Stimulated activated CD4-positive, alpha-beta T cell treated with anti-CD3 and anti-CD28 coated beads, Interleukin-4, amount 100 ng/mL, for 48 hours (primary cell): ENCODE measurements at regions not wholly inside any gene's neighbourhood (a gene's known extent, or its start where the extent isn't known, plus 50 kb on each side); places are given as distances from the start of the nearest gene placed in this dataset.

Experiments
- DNase-seq, 2 donors: peaks; one replicate each; pipeline ENCODE4 v3.0.0-alpha.2; 2020; ENCODE audit warnings: low read depth in 2 of 2

DNA sequence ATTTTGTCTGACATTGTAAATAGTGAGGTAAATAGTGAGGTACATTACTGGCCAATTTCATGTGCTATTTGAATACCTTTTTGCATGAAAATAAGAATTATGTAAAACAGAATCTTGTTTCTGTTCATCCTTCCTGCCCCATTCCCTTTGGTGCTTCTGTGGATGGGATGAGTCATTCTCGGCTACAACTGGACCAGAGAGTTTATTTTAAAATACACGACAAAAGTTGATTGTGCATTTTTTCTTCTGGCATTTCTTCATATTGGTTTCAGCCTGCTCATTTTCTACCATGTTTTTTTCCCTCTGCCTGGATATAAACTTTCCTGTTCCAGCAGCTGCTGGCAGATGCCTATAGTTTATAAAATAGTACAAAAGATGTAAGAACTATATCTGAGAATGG is 107.5 kb downstream of the CYSLTR2 start:
- DNase-seq, result no peak

DNA sequence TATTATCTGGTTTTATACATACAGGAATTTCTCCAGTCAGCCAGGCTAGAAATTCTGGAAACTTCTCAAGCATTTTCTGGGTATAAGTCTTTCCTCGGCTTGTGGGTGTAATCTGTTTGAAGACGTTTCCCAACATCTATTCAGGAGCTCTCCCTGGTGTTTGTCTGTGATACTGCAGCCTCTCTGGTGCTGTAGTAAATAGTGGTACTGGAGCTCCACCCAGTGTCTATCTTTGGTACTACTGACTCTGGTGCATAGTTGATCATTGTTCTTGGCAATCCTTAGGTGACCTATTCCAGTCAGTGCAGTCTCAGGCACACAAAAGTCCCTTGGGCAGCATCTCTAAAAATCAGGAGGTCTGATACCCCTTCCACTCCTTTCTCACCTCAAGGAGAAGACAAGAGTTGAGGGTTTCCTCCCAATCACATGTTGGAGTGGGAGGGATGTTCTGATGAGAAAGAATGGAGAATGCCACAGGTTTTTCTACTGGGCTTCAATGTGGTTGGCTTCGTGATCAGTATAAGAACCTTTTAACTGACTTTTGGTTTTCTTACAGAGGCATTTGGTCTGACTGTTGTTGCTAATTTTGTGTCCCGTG is 115.5 kb downstream of the CYSLTR2 start:
- peak; percentile 77 to 81 for DNase-seq

DNA sequence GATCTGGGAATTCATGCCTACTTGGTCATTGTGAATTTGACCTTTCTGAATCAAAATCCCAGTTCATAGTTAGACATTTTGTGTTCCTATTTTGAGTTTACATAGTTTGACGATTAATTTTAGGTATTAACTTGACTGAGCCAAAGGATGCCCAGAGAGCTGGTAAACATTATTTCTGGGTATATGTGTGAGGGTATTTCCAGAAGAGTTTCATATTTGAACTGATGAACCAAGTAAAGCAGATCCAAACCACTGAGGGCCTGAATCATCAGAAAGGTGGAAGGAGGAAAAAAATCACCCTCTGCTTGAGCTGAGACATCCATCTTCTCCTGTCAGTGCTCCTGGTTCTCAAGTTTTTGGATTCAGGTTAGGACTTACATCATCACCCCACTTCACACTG is 116.6 kb downstream of the CYSLTR2 start:
- DNase-seq, result no peak

DNA sequence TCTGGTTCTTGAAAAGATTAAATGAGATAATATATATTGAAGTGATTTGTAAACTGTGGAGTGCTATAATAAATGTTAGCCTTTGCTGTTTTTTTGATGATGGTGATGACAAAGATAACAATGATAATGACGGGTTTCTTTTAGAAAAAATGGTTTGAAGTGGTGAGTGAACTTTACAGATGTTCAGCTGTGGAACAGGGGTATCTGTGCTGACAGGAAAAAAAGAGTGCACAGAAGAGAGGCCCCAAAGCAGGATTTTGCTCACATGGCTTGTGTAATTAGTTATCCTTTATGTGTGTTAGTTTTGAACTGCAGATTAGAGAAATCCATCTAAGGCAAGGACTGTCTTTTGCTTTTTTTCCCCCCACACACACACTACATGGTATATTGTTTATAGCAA is 119.2 kb downstream of the CYSLTR2 start:
- no peak for DNase-seq

DNA sequence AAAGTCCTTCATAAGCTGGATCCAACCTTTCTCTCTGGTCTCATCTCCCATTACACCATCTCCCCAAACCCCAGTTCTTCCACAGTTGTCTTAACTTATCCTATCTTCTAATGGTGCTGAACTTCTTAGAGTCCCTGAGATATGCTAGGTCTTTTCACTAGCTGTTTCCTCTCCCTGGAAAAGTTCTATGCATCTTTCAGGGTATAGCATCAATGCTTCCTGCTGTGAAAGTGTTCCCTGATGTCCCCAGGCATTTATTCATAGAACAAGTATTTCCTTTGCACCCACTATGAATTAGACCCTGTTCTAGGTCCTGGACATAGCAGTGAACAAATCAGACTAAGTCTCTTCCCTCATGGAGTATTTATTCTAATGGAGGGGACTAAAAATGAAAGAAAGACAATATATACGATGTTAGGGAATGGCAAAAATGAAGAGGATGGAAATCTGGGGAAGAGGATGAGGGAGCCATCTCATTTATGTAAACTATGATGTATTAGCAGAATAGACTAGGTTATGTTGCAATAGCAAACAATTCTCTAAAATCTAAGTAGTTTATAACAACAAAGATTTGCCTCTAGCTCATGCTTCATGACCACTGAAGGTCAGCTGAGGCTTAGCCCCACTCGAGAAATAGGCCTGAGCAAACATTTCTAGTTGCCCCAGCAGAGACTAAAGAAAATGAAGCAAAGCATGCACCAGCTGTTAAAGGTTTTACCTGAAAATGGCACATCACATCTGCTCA is 120.0 kb downstream of the CYSLTR2 start:
- no peak for DNase-seq

DNA sequence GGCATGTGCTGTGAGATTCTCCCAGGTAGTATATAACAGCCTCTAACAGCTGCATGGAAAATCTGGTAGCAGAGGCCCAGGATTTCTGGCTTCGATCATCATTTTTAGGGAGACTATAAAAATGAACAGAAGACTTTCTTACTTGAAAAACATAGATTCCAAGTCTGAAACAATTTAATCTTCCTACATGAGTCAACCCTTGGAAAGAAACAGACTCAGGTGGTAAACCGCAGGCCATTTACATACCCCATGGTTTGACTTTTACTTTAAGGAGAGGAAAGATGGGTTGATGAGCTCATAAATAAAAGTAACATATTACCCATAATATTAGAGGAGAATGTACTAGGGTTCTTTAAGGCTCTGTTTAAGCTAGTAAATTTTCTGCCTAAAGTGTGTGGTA is 121.6 kb downstream of the CYSLTR2 start:
- DNase-seq, result no peak

DNA sequence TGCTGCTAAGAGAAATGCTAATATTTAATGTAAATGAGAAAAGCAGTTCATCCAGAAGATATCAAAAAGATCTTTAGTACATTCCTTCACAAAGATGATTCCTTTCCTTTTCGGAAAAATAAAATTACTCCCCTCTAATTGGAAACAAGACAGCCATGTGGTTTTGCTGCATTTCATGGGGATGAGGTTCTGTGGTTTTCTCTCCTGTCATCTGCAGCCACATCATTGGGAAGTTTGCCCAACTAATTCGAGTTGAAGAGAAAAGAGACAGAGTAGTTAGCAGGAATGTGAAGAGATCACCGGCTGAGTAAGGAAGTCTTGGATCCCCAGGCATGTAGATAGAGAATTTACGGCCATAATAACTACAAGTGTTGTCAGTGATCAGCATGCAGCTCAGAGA is 122.1 kb downstream of the CYSLTR2 start:
- no peak for DNase-seq

DNA sequence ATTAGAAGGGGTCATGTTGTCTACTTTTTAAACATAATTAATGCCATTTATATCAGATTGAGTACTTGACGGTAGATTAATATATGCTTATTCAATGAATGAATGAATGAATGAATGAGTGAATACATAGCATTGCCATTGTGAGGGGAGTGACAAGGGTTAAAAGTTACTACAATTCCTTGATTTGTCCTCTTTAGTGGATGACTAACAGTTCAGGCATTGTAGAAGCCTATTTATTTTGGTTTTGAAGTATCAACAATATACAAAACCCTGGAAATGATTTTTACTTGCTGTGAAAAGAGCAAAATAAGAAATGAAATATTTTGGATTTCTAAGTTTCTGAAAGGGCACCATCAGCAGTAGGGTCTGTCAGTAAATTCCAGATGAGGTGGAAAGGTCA is 122.7 kb downstream of the CYSLTR2 start:
- DNase-seq, result no peak

DNA sequence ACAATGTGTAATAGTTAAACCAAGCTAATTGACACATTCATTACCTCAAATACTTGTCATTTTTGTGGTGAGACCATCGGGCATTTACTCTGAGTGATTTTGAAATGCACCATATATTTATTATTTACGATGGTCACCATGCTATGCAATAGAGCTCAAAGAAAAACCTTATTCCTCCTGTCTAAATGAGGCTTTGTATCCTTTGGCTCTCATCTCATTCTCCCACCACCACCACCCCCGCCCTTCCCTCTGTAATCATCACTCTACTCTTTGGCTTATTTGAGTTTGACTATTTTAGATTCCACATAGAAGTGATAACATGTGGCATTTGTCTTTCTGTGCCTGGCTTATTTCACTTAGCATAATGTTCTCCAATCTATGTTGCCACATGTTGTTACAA is 124.9 kb downstream of the CYSLTR2 start:
- DNase-seq, result no peak

DNA sequence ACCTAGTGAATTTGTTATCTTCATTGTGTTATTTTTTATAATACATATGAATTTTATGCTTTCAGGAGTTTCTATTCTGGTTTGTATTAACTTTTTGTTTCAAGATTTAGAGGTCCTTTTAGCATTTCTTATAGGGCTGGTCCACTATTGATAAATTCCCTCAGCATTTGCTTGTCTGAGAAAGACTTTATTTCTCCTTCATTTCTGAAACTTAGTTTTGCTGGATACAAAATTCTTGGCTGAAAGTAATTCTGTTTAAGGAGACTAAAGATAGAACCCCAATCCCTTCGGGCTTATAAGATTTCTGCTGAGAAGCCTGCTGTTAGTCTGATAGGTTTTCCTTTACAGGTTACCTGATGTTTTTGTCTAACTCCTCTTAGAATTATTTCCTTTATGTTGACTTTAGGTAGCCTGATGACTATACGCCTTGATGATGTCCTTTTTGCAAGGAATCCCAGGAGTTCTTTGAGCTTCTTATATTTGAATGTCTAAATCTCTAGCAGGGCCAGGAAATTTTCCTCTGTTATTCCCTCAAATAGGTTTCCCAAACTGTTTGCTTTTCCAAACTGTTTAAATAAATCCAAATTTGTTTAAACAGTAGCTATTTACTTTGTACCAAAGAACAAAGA is 127.1 kb downstream of the CYSLTR2 start:
- no peak for DNase-seq

DNA sequence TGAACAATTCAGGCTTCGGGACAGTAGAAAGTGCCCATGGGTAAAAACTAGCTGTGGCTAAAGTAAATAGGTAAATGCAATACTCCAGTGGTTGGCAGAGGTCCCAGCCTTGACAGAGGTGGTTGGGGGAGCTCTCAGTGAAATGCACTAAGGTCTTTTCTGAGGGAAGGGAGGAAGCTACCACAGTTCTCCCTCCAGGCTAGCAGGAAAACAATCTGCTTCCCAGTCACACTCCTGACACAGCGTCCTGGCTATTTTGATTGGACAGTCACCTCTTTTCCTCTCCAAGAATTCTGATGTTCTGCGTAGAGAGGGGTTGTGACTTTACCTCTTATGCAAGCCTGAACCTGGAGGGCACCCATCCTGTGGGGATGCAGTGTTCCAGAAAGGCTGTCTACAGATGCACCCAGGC is 128.7 kb downstream of the CYSLTR2 start:
- DNase-seq, result no peak

DNA sequence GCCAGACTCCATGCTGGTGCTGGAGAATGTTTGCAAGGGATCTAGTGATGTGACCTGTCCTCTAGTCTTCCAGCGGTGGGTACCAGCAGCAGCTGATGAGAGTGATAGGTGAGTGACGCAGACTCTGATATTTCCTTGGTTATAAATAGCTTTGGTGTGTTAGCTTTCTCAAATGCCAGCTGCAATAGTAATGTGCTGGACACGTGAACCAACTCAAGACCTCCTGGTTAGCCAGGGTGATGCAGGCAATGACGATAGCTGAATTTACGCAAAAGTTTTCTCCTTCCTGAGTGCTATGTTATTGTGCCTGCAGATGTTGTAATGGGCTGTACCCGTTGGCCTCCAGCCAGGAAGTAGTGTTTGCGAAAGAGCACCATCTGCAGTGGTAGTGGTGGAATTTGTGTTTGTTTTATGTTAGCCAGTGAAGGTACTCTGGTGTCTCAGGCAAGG is 129.5 kb downstream of the CYSLTR2 start:
- no peak for DNase-seq

DNA sequence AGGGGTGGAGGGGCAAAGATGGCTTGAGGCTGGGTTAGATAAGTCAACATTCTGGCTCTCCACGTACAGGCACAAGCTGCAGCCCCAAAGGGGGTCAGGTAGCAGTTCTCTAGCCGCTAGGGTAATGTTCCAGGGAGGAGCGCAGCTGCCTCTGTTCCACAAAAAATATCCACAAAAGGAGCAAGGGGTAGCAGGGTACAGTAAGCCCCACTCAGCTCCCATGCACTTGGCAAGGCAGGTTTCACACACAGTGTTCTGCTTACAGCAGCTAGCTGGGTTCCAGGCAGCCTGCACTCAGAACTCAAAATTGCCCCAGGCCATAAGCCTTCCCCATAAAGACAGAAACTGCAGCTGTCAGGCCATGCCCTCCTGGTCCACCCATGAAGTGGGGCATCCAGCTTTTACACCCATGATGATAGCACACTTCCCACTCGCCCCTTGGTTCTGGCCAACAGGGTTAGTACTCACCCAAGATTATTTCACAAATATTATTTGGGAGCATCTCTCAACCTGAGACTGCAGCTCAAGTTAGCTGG is 130.0 kb downstream of the CYSLTR2 start:
- no peak for DNase-seq

DNA sequence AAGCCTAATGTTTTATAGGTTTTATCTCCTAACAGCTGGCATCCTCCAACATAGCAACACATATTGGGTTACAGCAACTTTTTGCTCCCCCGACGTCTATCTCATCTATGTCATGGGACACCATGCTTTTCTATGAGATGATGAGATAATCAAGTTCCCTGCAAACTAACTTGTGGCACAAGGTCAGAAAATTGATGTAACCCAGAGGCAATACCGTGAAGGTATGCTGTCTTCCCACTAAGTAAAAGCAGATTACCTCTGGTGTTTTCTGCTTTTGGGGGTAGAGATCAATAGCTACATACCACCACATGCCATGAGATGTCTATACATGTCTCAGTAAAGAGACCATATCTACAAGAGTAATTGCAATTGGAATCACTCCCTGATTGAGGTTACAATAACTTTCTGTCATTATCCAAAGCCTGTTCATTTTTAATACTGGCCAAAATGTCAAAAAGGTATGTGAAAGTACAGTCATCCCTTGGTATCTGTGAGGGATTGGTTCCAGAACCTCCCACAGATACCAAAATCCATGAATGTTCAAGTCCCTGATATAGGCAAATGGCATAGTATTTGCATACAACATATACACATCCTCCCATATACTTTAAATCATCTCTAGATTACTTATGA is 131.3 kb downstream of the CYSLTR2 start:
- no peak for DNase-seq

DNA sequence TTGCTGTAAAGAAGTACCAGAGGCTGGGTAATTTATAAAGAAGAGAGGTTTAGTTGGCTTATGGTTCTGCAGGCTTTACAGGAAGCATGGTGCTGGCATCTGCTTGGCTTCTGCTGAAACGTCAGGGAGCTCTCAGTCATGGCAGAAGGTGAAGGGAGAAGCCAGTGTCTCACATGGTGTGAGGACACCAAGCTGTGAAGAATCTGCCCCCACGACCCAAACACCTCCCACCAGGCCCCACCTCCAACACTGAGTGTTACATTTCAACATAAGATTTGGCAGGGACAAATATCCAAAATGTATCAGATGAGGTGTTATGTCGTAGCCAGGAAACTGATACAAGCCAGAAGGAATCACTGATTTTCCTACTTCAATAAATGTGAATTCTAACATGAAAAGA is 136.5 kb downstream of the CYSLTR2 start:
- no peak for DNase-seq

DNA sequence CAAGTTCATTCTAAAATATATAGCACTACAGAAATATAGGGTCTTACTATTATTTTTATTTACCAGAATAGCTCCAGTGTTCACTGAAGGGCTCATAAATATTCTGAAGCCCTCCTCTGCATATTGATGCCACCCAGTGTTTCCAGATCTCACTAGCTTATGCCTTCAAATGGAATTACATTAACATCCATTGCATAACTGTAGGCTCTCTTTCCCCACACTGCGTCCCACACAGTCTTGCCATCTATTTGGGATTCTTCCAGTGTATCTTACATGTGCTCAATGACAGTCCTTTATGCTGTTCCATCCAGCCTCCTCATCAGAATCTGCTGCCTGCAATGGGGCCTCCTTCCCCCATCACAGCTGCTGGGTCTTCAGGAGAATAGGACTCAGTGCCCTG is 137.2 kb downstream of the CYSLTR2 start:
- no peak for DNase-seq

DNA sequence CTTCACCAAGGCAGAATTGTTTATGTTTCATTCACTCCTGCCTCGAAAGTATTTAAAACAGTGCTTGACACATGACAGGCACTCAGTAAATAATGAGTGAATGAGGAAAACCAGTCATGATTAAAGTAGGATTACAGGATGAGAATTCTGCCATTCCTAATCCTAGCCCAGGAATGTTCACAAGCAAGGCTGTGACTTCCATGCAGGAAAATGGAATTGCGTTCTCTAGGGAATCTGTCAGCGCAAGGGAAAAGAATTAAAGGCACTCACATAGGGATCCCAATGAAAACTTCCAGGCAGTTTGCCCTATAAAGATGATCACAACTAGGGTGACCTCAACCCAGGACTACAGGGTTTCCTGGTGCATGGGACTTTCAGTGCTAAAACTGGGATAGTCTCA is 143.4 kb downstream of the CYSLTR2 start:
- DNase-seq, result no peak

DNA sequence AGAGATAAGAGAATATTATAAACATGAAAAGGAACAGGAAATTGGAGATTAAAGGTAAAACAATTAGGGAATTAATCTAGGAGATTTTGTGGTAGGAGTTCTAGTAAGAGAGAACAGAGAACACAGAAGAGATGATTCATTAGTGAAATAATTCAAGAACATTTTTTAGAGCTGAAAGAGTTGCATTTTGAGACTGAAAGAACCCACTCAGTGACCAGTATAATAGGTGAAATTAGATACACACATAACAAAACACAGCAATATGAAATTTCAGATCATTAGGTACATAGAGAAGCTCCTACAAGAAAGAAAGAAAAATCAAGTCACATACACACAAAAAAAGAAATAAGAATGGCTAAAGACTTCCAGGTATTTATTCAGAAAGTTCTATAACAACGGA is 144.0 kb downstream of the CYSLTR2 start:
- DNase-seq, result no peak

DNA sequence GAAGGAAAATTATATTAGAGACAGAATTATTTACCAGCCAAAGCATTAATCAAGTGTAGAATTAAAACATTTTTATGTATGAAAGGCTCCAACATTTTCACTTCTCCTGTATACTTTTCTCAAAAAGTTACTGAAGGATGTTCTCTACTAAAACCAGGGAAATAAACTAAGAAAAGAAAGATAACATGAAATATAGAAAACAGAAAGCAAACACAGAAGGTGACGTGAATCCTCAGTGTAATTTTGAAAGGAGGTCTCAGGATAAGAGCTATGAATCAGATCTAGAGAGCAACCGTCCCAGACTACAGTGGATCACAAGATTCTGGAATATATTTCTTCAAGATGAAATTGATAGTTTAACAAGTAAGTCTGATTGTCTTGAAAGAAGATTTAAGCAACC is 144.5 kb downstream of the CYSLTR2 start:
- no peak for DNase-seq

DNA sequence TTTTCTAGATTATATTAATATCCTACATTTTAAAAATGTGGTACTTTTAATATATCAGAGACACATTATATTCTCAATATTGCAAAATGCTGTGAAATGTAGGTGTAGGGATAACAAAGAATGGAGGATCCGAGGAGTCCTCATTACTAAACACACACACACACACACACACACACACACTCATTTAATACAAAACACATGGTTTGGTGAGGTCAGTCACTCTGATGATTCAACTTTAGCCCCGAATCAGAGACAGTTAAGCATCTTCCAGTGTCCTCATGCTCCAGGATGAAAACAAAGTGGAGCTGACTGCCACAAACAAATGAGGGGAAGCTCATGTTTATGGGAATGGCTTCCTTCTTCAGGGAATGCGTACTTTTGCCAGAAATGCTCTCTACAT is 147.5 kb downstream of the CYSLTR2 start:
- no peak for DNase-seq

DNA sequence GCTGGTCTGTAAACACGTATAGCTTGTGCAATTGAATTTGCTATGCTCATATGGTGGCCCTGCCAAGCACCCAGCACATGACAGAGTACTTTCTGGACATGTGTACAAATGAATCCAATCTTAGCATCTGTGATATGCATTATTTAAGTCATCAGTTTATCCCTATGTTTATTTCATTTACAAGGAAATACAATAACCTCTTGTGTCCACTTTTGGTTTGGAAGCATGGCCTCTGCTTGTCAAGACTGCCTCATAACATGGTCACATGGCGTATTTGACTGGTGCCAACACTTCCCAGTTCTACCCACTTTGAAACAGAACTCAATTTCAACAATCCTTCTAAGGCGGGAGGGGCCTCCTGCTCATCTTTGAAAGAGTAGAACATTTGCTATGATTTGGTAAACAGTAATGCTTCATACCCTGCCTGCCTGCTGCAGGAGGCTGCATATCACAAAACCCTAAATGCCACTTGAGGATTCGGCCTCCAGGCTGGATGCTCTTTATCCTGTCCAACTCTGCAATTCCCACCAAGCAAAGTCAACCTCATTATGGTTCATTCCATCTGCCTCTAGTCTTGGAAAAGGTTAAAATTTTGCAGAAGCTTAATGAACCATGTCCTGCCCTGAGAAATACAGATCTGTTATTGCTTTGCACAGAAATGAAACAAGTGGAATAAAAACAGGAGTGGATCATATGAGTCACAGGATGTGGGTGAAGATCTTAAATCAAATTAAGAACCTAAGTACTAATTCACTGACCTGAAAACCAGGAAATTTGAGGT is 151.3 kb downstream of the CYSLTR2 start:
- DNase-seq, result no peak

DNA sequence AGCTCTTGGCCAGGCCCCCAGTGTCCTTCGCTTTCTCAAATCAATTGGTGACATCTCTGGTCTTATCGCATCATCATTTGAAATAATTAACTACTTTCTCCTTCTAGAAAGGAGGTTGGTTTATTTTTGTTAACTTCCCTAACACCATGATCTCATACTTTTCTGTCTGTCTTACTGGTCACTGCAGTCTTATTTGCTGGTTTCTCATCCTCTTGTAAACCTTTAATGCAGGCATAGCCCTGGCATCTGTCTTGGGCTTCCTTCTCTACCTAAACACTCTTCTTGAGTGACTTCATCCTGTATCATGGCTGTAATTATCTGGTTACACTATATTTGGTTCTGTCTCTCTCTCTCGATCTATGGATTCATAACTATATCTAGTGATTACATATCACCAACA is 152.8 kb downstream of the CYSLTR2 start:
- DNase-seq, result no peak
